ENCODE measurements at regions not wholly inside any gene's neighbourhood (a gene's known extent, or its start where the extent isn't known, plus 50 kb on each side); places are given as distances from the start of the nearest gene placed in this dataset.

GRCh38 chr9:28542928-28543327, 969.6 kb upstream of the C9orf72 start:
- no peak overlapping the region for H3K4me3 ChIP-seq (ENCODE audit: low read depth, poor library complexity, severe bottlenecking)
- no peak for DNase-seq (ENCODE audit: low spot score in 2 of 2)
- TF ChIP-seq POLR2A (IDR thresholded peaks at IDR 0.05) (no peak), CTCF (IDR thresholded peaks at IDR 0.05) (no peak)
- intact Hi-C loops (cut with DNase I; ENCODE audit: low total_unique reads) = no loop called here
- 52 to 69% methylated on average over 4 of the region's 4 CpGs for WGBS, 2 donors

GRCh38 chr9:28547527-28547926, 974.2 kb upstream of the C9orf72 start:
- WGBS, 2 donors = 55% methylated on average over 2 of the region's 2 CpGs

GRCh38 chr9:28563291-28563934, 990.1 kb upstream of the C9orf72 start:
- no peak for DNase-seq (ENCODE audit: low spot score in 2 of 2)
- TF ChIP-seq CTCF (IDR thresholded peaks at IDR 0.05) (no peak), POLR2A (IDR thresholded peaks at IDR 0.05) (no peak)
- intact Hi-C loops (cut with DNase I; ENCODE audit: low total_unique reads) = no loop called here
- H3K4me3 ChIP-seq (ENCODE audit: low read depth, poor library complexity, severe bottlenecking) = no peak overlapping the region
- WGBS, 2 donors = 54 to 56% methylated on average over 7 of the region's 7 CpGs

More at GRCh38 chr9:28547527-28547926, 974.2 kb upstream of the C9orf72 start:
- TF ChIP-seq CTCF (IDR thresholded peaks at IDR 0.05) = no peak
- no peak for TF ChIP-seq POLR2A (IDR thresholded peaks at IDR 0.05)
- H3K4me3 ChIP-seq (ENCODE audit: low read depth, poor library complexity, severe bottlenecking) = no peak overlapping the region
- intact Hi-C loops (cut with DNase I; ENCODE audit: low total_unique reads) = no loop called here
- no peak for DNase-seq (ENCODE audit: low spot score in 2 of 2)

GRCh38 chr9:28583832-28584231, 1010.6 kb upstream of the C9orf72 start:
- 85 to 89% methylated on average over 1 of the region's 1 CpG for WGBS, 2 donors
- intact Hi-C loops (cut with DNase I; ENCODE audit: low total_unique reads) = no loop called here
- H3K4me3 ChIP-seq (ENCODE audit: low read depth, poor library complexity, severe bottlenecking) = no peak overlapping the region
- no peak for TF ChIP-seq POLR2A (IDR thresholded peaks at IDR 0.05)
- no peak for TF ChIP-seq CTCF (IDR thresholded peaks at IDR 0.05)
- DNase-seq (ENCODE audit: low spot score in 2 of 2) = no peak

GRCh38 chr9:28584542-28584941, 1011.3 kb upstream of the C9orf72 start:
- 44 to 47% methylated on average over 2 of the region's 2 CpGs for WGBS, 2 donors
- no peak for DNase-seq (ENCODE audit: low spot score in 2 of 2)
- intact Hi-C loops (cut with DNase I; ENCODE audit: low total_unique reads) = no loop called here
- no peak overlapping the region for H3K4me3 ChIP-seq (ENCODE audit: low read depth, poor library complexity, severe bottlenecking)
- TF ChIP-seq CTCF (IDR thresholded peaks at IDR 0.05) (no peak), POLR2A (IDR thresholded peaks at IDR 0.05) (no peak)

GRCh38 chr9:28587052-28587451, 1013.8 kb upstream of the C9orf72 start:
- intact Hi-C loops (cut with DNase I; ENCODE audit: low total_unique reads) = no loop called here
- no peak overlapping the region for H3K4me3 ChIP-seq (ENCODE audit: low read depth, poor library complexity, severe bottlenecking)
- 94 to 97% methylated on average over 1 of the region's 1 CpG for WGBS, 2 donors
- no peak for DNase-seq (ENCODE audit: low spot score in 2 of 2)
- TF ChIP-seq CTCF (IDR thresholded peaks at IDR 0.05) (no peak), POLR2A (IDR thresholded peaks at IDR 0.05) (no peak)

Measured in lower leg skin (tissue), 4 donors.